HG03565 (cell line): ENCODE measurements at regions not wholly inside any gene's neighbourhood (a gene's known extent, or its start where the extent isn't known, plus 50 kb on each side); places are given as distances from the start of the nearest gene placed in this dataset.

ENCODE experiments used
- ATAC-seq: cut with Tn5 transposase; IDR thresholded peaks from one replicate; pipeline ENCODE4 v1.9.1; 2021; ENCODE audit warnings: mild to moderate bottlenecking, moderate library complexity; ENCODE audit not compliant: unreplicated experiment

GRCh38 chr1:81700728-81701470, 99.8 kb upstream of the ADGRL2 start:
- no peak for ATAC-seq

GRCh38 chr1:81699234-81699633, 101.5 kb upstream of the ADGRL2 start:
- no peak for ATAC-seq

DNA sequence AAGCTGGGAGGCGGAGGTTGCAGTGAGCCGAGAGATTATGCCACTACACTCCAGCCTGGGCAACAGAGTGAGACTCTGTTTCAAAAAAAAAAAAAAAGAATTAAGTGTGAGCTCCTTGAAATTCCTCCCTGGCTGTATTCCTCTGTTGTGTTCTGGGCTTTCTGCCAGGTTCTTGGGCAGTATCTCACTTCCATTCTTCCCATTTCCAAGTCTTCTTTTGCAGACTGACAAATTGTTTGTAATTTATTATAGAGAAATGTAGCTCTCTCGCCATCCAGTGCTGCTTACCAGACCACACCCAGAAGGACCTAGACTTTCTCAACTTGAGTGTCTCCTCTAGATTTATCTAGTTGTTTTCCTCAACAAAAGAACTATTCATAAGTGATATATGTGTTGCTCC, 105.0 kb upstream of the ADGRL2 start:
- ATAC-seq, result no peak

DNA sequence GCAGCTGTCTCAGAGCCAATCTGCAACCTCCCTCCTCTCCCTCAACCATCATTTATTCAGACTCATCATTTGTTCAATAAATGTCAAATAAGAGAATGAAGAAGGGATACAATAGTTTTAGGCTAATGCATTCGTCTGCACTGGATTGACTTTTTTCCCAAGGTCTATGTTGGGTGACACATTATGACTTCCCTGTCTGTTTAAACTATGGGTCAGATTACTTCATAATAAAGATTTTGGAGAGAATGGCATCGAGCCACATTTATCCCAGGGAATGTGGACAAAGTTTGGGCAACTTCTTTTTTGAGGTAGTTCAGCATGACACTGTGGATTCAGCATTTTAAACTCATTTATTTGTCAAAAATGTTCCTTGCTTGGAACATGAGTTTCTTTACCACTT, 107.4 kb upstream of the ADGRL2 start:
- no peak for ATAC-seq

- ATAC-seq, result no peak
Observed at GRCh38 chr1:81690676-81691453, 109.9 kb upstream of the ADGRL2 start.

DNA sequence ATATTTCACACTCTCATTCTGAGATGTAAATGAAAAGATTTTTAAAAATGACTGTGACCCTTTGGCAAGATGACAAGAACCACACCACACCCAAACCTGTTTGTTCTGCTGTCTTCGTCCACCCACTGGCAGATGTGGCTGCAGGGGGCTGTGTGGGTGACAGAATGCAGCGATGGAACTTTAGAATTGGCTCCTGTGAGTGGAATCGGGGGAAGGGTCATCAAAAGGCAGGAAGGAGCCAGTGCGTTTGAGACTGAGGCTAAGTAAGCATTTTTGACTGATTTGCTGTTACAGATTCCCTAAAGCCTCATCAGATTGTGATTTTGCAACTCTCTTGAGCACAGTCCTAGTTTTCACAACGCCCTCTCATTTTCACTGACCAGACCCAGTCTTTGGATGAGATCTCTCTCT, 111.2 kb upstream of the ADGRL2 start:
- ATAC-seq, result no peak

DNA sequence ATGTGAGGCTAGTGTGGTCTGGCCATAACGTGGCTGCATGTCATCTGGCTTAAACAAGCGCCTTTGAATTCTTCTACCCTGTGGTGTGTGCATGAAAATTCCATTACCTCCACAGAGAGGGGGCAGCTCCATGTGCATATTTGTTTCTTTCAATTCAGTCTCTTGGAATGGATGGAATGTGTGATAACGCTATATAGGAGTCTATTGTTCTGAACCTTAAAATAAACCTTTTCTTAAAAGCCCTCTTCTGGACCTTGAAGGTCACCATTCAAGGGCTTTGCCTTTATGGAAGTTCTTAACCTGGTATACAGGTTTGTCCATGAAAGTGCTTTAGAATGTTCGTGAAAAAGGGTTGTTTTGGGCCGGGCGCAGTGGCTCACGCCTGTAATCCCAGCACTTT, 118.2 kb upstream of the ADGRL2 start:
- ATAC-seq, result no peak

- peak; percentile 74 for ATAC-seq
Observed at GRCh38 chr1:81681601-81682266, 119.0 kb upstream of the ADGRL2 start.

DNA sequence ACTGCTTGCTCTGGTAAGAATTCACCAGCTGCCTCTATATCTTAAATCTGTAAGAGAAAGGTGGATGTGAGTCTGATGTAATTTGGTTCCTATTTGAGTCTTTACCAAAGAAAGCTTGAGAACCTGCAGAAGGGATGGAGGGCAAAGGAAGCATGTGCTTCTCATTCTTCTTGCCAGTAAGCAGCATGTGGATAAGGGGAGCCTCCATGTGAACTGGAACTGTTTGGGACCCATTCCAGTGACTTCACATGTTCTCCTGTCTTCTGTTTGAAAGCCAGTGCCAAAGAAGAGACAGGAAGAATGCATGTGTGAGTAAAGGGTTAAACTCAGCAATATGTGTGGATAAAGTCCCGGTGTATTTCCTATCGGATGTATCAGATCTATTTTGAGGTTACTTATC, 119.6 kb upstream of the ADGRL2 start:
- no peak for ATAC-seq

DNA sequence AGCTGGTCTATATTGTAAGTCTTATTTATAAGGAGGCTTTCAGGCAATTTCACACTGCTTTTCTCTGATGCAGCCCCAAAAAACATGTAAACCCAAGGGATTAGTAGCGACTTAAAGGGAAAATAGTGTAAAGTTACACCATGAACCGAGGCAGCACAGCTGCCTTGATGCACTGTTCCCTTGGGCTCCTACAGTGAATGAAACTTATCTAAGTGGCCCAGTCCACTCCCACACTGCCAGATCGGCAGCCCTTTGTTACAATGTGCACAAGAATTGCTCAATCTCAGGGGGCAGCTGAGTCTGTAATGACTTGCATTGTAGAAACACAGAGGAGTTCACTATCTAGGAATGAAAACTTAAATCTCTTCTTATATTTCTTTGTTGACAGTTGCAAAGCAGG, 120.8 kb upstream of the ADGRL2 start:
- ATAC-seq, result no peak

- ATAC-seq, result no peak
Observed at GRCh38 chr1:81678779-81679178, 122.0 kb upstream of the ADGRL2 start.

DNA sequence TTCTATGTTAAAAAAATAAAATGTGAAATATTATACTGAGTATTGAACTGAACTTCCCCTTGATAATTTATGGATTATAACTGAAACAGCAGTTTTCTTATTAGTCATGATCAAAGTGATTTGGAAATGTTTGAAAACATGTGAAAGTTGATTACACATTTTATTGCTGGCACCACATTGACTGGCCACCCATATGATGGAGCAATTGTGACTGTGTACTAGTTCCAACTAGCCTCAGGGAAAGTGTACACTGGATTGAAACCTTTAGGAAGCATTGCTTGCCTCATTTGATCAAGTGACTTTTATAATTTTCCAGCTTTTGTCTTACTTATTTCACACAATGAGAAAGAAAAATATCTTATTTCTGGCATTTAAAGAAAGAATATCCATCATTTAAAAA, 128.0 kb upstream of the ADGRL2 start:
- no peak for ATAC-seq

- ATAC-seq, result no peak
Observed at GRCh38 chr1:81671038-81671437, 129.7 kb upstream of the ADGRL2 start.

DNA sequence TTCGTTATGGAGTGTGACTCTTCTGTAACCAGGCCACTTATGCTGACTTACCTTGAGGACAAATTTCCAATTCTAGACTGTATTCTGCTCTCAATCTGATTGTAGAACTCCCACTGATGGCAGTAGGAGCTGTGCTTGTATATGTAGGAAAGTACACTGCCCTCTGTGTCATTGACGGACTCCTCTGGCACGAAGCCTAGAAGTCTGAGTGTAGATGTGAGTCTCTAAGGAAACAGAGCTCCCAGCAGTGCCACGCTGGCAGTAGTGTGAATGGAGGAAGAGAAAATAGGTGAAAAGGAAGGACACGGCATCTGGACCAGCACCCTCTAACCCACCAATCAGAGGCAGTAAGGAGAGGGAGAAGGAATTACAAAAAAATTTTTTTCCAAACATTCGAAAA, 130.4 kb upstream of the ADGRL2 start:
- ATAC-seq, result no peak

GRCh38 chr1:81666586-81666985, 134.1 kb upstream of the ADGRL2 start:
- no peak for ATAC-seq

GRCh38 chr1:81664341-81664740, 136.4 kb upstream of the ADGRL2 start:
- no peak for ATAC-seq

DNA sequence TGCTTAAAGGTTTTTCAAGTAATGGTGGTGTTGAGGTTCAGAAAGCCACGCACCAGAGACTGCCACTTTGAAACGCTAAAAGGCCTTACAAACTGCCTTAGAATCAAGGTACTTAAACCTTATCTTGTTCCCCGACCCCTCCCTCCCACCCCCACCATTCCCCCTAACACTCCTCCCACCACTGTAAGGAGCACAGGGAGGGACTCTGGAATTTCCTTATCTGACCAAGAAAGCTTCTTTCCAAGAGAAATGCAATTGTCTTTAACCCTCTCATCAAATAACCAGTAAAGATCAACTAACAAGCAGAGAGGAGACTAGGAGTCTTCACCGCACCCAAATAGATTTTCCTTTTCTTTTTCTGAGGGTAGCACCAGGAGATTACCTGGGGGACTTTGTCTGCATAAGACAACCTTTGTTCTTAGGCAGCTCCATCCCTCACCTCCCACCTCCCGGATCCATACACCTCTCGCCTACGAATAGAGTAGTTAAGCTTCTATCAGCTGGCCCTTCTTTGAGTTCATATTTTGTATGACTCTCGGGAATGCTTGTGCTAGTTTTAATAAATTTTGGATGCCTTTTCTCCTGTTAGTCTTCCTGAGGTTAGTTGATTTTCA, 137.7 kb upstream of the ADGRL2 start:
- ATAC-seq, result no peak

DNA sequence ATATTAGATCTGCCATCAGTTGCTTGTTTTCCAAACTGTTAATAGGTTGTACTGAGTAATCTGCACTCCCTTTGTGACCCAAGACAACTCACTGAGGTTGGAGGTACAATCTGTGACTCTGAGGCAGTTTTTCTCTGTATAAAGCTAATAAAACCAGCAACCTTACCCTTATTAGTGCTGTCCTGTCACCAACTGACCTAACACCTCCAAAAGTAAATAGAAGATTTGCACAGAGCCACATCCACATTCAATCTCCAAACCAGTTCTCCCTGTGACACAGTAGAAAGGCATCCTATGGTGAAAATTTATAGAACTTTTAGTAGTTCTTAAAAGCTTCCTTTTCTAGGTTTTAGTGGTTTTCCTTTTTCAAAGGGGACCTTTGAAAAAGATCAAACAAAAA, 140.4 kb upstream of the ADGRL2 start:
- ATAC-seq, result no peak

GRCh38 chr1:81654657-81655056, 146.1 kb upstream of the ADGRL2 start:
- no peak for ATAC-seq

DNA sequence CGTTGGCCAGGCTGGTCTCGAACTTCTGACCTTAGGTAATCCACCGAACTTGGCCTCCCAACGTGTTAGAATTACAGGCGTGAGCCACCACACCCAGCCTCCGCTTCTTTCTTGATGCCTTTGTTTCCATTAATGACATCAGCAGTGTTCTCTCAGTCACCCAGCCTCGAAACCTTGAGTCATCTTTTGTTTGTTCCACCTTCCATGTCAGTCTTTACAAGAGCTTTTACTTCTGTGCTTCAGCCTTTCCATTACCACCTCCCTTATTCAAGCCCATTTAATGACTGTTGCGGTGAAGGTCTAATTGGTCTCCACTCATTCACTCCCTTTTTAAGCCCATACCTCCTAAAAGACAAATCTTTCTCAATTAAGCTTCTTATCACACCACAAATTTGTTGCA, 146.6 kb upstream of the ADGRL2 start:
- ATAC-seq, result no peak

- ATAC-seq, result no peak
Observed at GRCh38 chr1:81650776-81651175, 150.0 kb upstream of the ADGRL2 start.

DNA sequence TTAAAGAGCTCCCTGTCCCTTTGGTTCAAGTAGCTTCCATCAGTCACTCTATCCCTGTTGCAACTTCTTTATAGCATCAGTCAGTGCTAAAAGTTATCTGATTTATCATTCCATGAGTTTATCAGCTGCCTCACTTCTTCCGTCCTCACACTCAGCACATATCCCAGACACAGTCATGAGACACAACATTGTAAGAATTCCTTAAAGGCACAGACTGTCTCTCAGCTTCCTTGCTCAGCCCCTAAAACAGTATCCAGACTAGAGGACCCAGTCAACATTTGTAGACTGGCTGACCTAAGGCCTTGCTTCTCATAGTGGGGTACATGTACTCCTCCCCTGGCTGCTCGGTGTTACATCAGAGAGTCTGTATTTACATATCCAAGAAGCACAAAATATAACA, 164.9 kb upstream of the ADGRL2 start:
- no peak for ATAC-seq
